Endothelial cell (in vitro differentiated cells): ENCODE measurements at regions not wholly inside any gene's neighbourhood (a gene's known extent, or its start where the extent isn't known, plus 50 kb on each side); places are given as distances from the start of the nearest gene placed in this dataset.

ENCODE experiments used
- DNase-seq: peaks from one replicate; pipeline ENCODE4 v3.0.0; 2021; ENCODE audit warnings: low spot score
- H3K27ac Mint-ChIP-seq: one replicate; pipeline ENCODE4 v1.8.0; 2021; ENCODE audit warnings: mixed read lengths, inconsistent platforms; ENCODE audit not compliant: unreplicated experiment
- H3K27me3 Mint-ChIP-seq: one replicate; pipeline ENCODE4 v1.8.0; 2021; ENCODE audit warnings: mild to moderate bottlenecking, moderate library complexity, mixed read lengths, inconsistent platforms; ENCODE audit not compliant: unreplicated experiment
- H3K36me3 Mint-ChIP-seq: one replicate; pipeline ENCODE4 v1.8.0; 2021; ENCODE audit warnings: mild to moderate bottlenecking, low read depth, mixed read lengths, inconsistent platforms; ENCODE audit not compliant: unreplicated experiment
- H3K4me1 Mint-ChIP-seq: one replicate; pipeline ENCODE4 v1.8.0; 2021; ENCODE audit warnings: mild to moderate bottlenecking, mixed read lengths, inconsistent platforms; ENCODE audit not compliant: unreplicated experiment
- H3K4me3 Mint-ChIP-seq: one replicate; pipeline ENCODE4 v1.8.0; 2021; ENCODE audit warnings: mild to moderate bottlenecking, mixed read lengths, inconsistent platforms; ENCODE audit not compliant: unreplicated experiment
- H3K9me3 Mint-ChIP-seq: one replicate; pipeline ENCODE4 v1.8.0; 2021; ENCODE audit warnings: mixed read lengths, inconsistent platforms; ENCODE audit not compliant: unreplicated experiment
- CTCF ChIP-seq: fragments of 200-600 bp; sonication (generic); IDR thresholded peaks from one replicate; pipeline ENCODE4 v1.5.0; 2021; ENCODE audit warnings: antibody characterized with exemption; ENCODE audit not compliant: unreplicated experiment

- Mint-ChIP-seq H3K27me3 (peaks cover 4% of the 10 kb centered on the region), H3K9me3 (no peaks in the 10 kb centered on the region)
- no peak for TF ChIP-seq CTCF
Observed at GRCh38 chr15:70240820-70241430, 143.2 kb upstream of the TLE3 start.

GRCh38 chr15:70240082-70240481 lies 142.4 kb upstream of the TLE3 start:
- Mint-ChIP-seq H3K4me1 (peaks cover 8% of the 10 kb centered on the region), H3K4me3 (no peak overlapping the region), H3K9me3 (no peaks in the 10 kb centered on the region), H3K36me3 (no peaks in the 10 kb centered on the region), H3K27ac (no peak overlapping the region), H3K27me3 (peaks cover 4% of the 10 kb centered on the region)
- no peak for TF ChIP-seq CTCF
- no peak for DNase-seq

More at GRCh38 chr15:70240820-70241430, 143.2 kb upstream of the TLE3 start:
- DNase-seq: no peak
- no peak overlapping the region for H3K27ac Mint-ChIP-seq
- no peaks in the 10 kb centered on the region for H3K36me3 Mint-ChIP-seq
- peaks cover 11% of the 10 kb centered on the region for H3K4me1 Mint-ChIP-seq
- no peak overlapping the region for H3K4me3 Mint-ChIP-seq

- Mint-ChIP-seq H3K9me3 (no peaks in the 10 kb centered on the region), H3K4me1 (peaks cover 8% of the 10 kb centered on the region), H3K27ac (no peak overlapping the region), H3K27me3 (peaks cover 4% of the 10 kb centered on the region), H3K36me3 (no peaks in the 10 kb centered on the region), H3K4me3 (no peak overlapping the region)
- no peak for DNase-seq
- TF ChIP-seq CTCF: no peak
Observed at GRCh38 chr15:70238917-70239316, 141.2 kb upstream of the TLE3 start.

GRCh38 chr15:70237626-70238025 lies 139.9 kb upstream of the TLE3 start:
- peaks cover under 1% of the 10 kb centered on the region for H3K9me3 Mint-ChIP-seq
- no peak for TF ChIP-seq CTCF
- no peak for DNase-seq

GRCh38 chr15:70236341-70237086 lies 138.8 kb upstream of the TLE3 start:
- peaks cover 4% of the 10 kb centered on the region for H3K27me3 Mint-ChIP-seq
- no peaks in the 10 kb centered on the region for H3K4me1 Mint-ChIP-seq
- DNase-seq: no peak
- peaks cover 4% of the 10 kb centered on the region for H3K9me3 Mint-ChIP-seq
- no peak overlapping the region for H3K4me3 Mint-ChIP-seq
- H3K36me3 Mint-ChIP-seq: no peaks in the 10 kb centered on the region
- TF ChIP-seq CTCF: no peak
- H3K27ac Mint-ChIP-seq: no peak overlapping the region

More at GRCh38 chr15:70237626-70238025, 139.9 kb upstream of the TLE3 start:
- no peak overlapping the region for H3K27ac Mint-ChIP-seq
- no peaks in the 10 kb centered on the region for H3K36me3 Mint-ChIP-seq
- peaks cover 4% of the 10 kb centered on the region for H3K27me3 Mint-ChIP-seq
- peaks cover 2% of the 10 kb centered on the region for H3K4me1 Mint-ChIP-seq
- no peak overlapping the region for H3K4me3 Mint-ChIP-seq
